ENCODE measurements at regions not wholly inside any gene's neighbourhood (a gene's known extent, or its start where the extent isn't known, plus 50 kb on each side); places are given as distances from the start of the nearest gene placed in this dataset.
A peak's percentile ranks its signal among the peaks of the same experiment; 100 is the strongest.
"Not testable (repeated sequence)": the region's sequence is repeated elsewhere in the genome, so short reads cannot be mapped to it uniquely, and the experiment has no call there.

- ChIA-PET CTCF (interaction anchor here (0.6 to 1.6 kb wide), 3 partner anchors 11 to 469 kb away, joined by 3 to 4 read pairs (median 3); no protein-coding TSS in a partner anchor), POLR2A (no interaction called here)
- no peak for TF ChIP-seq CTCF (IDR thresholded peaks at IDR 0.05; ENCODE audit: insufficient read depth, low read length, missing control alignments)
- no peak for DNase-seq (ENCODE audit: low read depth, low spot score)
- no peak overlapping the region for H3K4me3 ChIP-seq (ENCODE audit: low read depth, low read length)
Measured at GRCh38 chr6:112416866-112417265, 69.7 kb downstream of the RFPL4B start.

GRCh38 chr6:112427011-112427410, 79.9 kb downstream of the RFPL4B start:
- H3K4me3 ChIP-seq (ENCODE audit: low read depth, low read length); DNase-seq (ENCODE audit: low read depth, low spot score); POLR2A ChIA-PET: not testable (repeated sequence)
- CTCF ChIA-PET = interaction anchor here (1.0 to 1.4 kb wide), 3 partner anchors 9 to 20 kb away, joined by 3 read pairs; no protein-coding TSS in a partner anchor

GRCh38 chr6:112427499-112427898, 80.4 kb downstream of the RFPL4B start:
- CTCF ChIA-PET = interaction anchor here (1.0 to 1.4 kb wide), 3 partner anchors 8 to 20 kb away, joined by 3 read pairs; no protein-coding TSS in a partner anchor
- POLR2A ChIA-PET = no interaction called here
- DNase-seq (ENCODE audit: low read depth, low spot score) = no peak
- no peak for TF ChIP-seq CTCF (IDR thresholded peaks at IDR 0.05; ENCODE audit: insufficient read depth, low read length, missing control alignments)
- no peak overlapping the region for H3K4me3 ChIP-seq (ENCODE audit: low read depth, low read length)

- DNase-seq (ENCODE audit: low read depth, low spot score) = no peak
- POLR2A ChIA-PET = no interaction called here
- no peak for TF ChIP-seq CTCF (IDR thresholded peaks at IDR 0.05; ENCODE audit: insufficient read depth, low read length, missing control alignments)
- CTCF ChIA-PET = interaction anchor here (1.3 to 1.4 kb wide), 2 partner anchors 11 to 21 kb away, joined by 3 read pairs; no protein-coding TSS in a partner anchor
- no peak overlapping the region for H3K4me3 ChIP-seq (ENCODE audit: low read depth, low read length)
Measured at GRCh38 chr6:112428477-112428876, 81.3 kb downstream of the RFPL4B start.

GRCh38 chr6:112429226-112429625, 82.1 kb downstream of the RFPL4B start:
- ChIA-PET POLR2A (no interaction called here), CTCF (interaction anchor here (1.4 kb wide), 1 partner anchor 12 kb away, joined by 4 read pairs; no protein-coding TSS in a partner anchor)
- TF ChIP-seq CTCF (IDR thresholded peaks at IDR 0.05; ENCODE audit: insufficient read depth, low read length, missing control alignments) = peak; percentile 19
- DNase-seq (ENCODE audit: low read depth, low spot score) = no peak
- no peak overlapping the region for H3K4me3 ChIP-seq (ENCODE audit: low read depth, low read length)

GRCh38 chr6:112431803-112432202, 84.7 kb downstream of the RFPL4B start:
- CTCF ChIA-PET = no interaction called here
- POLR2A ChIA-PET = no interaction called here
- H3K4me3 ChIP-seq (ENCODE audit: low read depth, low read length) = no peak overlapping the region
- DNase-seq (ENCODE audit: low read depth, low spot score) = no peak
- TF ChIP-seq CTCF (IDR thresholded peaks at IDR 0.05; ENCODE audit: insufficient read depth, low read length, missing control alignments) = no peak

- ChIA-PET POLR2A (no interaction called here), CTCF (no interaction called here)
- no peak overlapping the region for H3K4me3 ChIP-seq (ENCODE audit: low read depth, low read length)
- no peak for TF ChIP-seq CTCF (IDR thresholded peaks at IDR 0.05; ENCODE audit: insufficient read depth, low read length, missing control alignments)
- no peak for DNase-seq (ENCODE audit: low read depth, low spot score)
Measured at GRCh38 chr6:112432853-112433252, 85.7 kb downstream of the RFPL4B start.
